ENCODE measurements at regions not wholly inside any gene's neighbourhood (a gene's known extent, or its start where the extent isn't known, plus 50 kb on each side); places are given as distances from the start of the nearest gene placed in this dataset.

DNA sequence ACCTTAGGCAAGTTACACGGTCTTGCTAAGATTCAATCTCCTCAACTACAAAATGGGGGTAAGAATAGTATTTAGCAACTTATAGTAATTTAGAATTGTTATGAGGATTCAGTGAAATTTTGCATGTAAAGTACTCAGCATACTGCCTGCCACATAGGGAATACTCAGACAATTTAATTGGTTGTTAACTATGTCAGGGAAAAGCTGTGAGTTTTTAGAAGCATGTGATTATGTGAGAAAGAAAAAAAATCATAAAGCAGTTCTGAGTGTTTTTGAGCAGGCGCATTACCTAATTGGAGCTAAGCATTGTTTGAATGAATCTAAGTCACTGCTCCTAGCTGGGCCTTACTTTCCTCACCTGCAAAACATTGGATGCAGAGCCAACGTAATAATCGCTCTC lies 287.3 kb upstream of the MTNR1B start:
- no peaks in the 10 kb centered on the region for H3K27me3 ChIP-seq
- peaks cover 0 to 11% (median 4%) of the 10 kb centered on the region in 4 donors for H3K9me3 ChIP-seq
- no peak overlapping the region for H3K27ac ChIP-seq
- intact Hi-C loops (cut with DNase I; ENCODE audit: low total_unique reads) = no loop called here
- no peak overlapping the region for H3K4me3 ChIP-seq
- TF ChIP-seq POLR2AphosphoS5 (IDR thresholded peaks at IDR 0.05) (no peak), POLR2A (IDR thresholded peaks at IDR 0.05) (no peak), EP300 (IDR thresholded peaks at IDR 0.05) (no peak)
- TF ChIP-seq, protein P1, sequence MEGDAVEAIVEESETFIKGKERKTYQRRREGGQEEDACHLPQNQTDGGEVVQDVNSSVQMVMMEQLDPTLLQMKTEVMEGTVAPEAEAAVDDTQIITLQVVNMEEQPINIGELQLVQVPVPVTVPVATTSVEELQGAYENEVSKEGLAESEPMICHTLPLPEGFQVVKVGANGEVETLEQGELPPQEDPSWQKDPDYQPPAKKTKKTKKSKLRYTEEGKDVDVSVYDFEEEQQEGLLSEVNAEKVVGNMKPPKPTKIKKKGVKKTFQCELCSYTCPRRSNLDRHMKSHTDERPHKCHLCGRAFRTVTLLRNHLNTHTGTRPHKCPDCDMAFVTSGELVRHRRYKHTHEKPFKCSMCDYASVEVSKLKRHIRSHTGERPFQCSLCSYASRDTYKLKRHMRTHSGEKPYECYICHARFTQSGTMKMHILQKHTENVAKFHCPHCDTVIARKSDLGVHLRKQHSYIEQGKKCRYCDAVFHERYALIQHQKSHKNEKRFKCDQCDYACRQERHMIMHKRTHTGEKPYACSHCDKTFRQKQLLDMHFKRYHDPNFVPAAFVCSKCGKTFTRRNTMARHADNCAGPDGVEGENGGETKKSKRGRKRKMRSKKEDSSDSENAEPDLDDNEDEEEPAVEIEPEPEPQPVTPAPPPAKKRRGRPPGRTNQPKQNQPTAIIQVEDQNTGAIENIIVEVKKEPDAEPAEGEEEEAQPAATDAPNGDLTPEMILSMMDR (IDR thresholded peaks at IDR 0.05) = no peak
- 83 to 90% (median 89%) methylated on average over 4 of the region's 4 CpGs for WGBS, 5 donors
- DNase-seq = no peak
- no peaks in the 10 kb centered on the region for H3K4me1 ChIP-seq
- H3K36me3 ChIP-seq = no peaks in the 10 kb centered on the region

DNA sequence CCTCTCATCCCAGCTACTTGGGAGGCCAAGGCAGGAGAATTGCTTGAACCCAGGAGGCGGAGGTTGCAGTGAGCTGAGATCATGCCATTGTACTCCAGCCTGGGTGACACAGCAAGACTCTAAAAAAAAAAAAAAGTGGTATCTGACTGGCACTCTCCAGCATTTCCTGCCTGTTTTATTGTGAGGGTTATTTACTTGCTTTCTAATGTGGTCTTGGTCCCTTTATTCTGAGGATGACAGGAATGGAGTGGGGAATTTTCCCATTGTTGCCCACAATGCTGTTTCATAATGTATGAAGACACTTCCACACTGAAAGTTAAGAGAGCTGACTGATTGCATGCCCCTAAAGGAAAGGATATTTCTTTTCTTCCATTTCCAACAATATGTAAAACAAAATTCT lies 286.5 kb upstream of the MTNR1B start:
- Histone ChIP-seq H3K27ac (no peak overlapping the region), H3K9me3 (peaks cover 0 to 4% (median 2%) of the 10 kb centered on the region in 4 donors), H3K4me1 (no peaks in the 10 kb centered on the region), H3K4me3 (no peak overlapping the region), H3K36me3 (no peaks in the 10 kb centered on the region), H3K27me3 (no peaks in the 10 kb centered on the region)
- 88 to 100% (median 100%) methylated on average over 1 of the region's 1 CpG for WGBS, 5 donors
- intact Hi-C loops (cut with DNase I; ENCODE audit: low total_unique reads) = no loop called here
- no peak for TF ChIP-seq EP300 (IDR thresholded peaks at IDR 0.05)
- TF ChIP-seq, protein P1 (IDR thresholded peaks at IDR 0.05) = no peak
- TF ChIP-seq POLR2A (IDR thresholded peaks at IDR 0.05) = no peak
- no peak for TF ChIP-seq POLR2AphosphoS5 (IDR thresholded peaks at IDR 0.05)
- no peak for DNase-seq

DNA sequence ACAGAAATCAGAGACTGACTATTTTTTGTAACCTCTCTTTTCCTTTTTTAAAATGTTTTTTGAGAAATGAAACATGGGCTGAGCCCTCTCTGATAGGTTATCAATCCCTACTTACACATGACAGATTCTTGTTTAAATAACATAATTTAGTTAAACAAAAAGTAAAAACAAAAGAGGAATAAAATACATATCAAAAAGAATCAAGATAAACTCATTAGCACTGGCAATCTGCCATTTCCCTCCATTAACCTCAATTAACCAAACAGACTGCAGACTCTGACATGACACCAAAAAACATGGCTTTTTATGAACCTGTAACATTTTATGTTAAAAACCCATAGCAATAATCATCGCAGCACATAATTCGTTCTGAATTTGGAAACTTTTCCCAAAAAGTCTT lies 284.4 kb upstream of the MTNR1B start:
- H3K4me3 ChIP-seq = no peak overlapping the region
- H3K27me3 ChIP-seq = no peaks in the 10 kb centered on the region
- no peaks in the 10 kb centered on the region for H3K36me3 ChIP-seq
- peak in 1 of 2 donors; percentile 9 for DNase-seq
- no peaks in the 10 kb centered on the region for H3K9me3 ChIP-seq
- 81 to 96% (median 86%) methylated on average over 2 of the region's 2 CpGs for whole genome bisulfite sequencing, 5 donors
- intact Hi-C loops (cut with DNase I; ENCODE audit: low total_unique reads) = no loop called here
- H3K4me1 ChIP-seq = no peaks in the 10 kb centered on the region
- H3K27ac ChIP-seq = no peak overlapping the region
- TF ChIP-seq, protein P1 (IDR thresholded peaks at IDR 0.05) = no peak
- TF ChIP-seq POLR2AphosphoS5 (IDR thresholded peaks at IDR 0.05) (no peak), EP300 (IDR thresholded peaks at IDR 0.05) (no peak), POLR2A (IDR thresholded peaks at IDR 0.05) (no peak)

DNA sequence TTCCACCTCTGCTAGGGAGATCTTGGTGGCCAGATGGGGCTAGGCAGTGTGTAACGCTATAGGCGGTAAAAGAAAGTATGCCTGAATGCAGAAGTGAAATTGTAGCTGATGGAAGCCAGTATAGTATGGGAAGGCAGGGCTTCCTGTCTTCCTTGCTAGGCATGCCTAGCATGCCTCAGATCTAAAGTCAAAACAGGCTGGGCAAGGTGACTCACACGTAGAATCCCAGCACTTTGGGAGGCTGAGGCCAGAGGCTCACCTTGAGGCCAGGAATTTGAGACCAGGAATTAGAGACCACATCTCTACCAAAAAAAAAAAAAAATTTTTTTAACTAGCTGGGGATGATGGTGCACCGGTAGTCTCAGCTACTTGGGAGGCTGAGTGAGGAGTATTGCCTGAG lies 281.7 kb upstream of the MTNR1B start:
- intact Hi-C loops (cut with DNase I; ENCODE audit: low total_unique reads) = no loop called here
- no peaks in the 10 kb centered on the region for H3K9me3 ChIP-seq
- DNase-seq = no peak
- no peaks in the 10 kb centered on the region for H3K27me3 ChIP-seq
- H3K36me3 ChIP-seq = no peaks in the 10 kb centered on the region
- H3K27ac ChIP-seq = no peak overlapping the region
- no peak overlapping the region for H3K4me3 ChIP-seq
- H3K4me1 ChIP-seq = no peaks in the 10 kb centered on the region
- 86 to 93% (median 90%) methylated on average over 4 of the region's 4 CpGs for WGBS, 5 donors
- TF ChIP-seq, protein P1 (IDR thresholded peaks at IDR 0.05) = no peak
- no peak for TF ChIP-seq POLR2A (IDR thresholded peaks at IDR 0.05)
- no peak for TF ChIP-seq POLR2AphosphoS5 (IDR thresholded peaks at IDR 0.05)
- no peak for TF ChIP-seq EP300 (IDR thresholded peaks at IDR 0.05)

Data from stomach (tissue), 8 donors.